Stimulated activated CD8-positive, alpha-beta memory T cell treated with anti-CD3 and anti-CD28 coated beads, Interleukin-2, amount 100 ng/mL, for 48 hours (primary cell): ENCODE measurements at regions not wholly inside any gene's neighbourhood (a gene's known extent, or its start where the extent isn't known, plus 50 kb on each side); places are given as distances from the start of the nearest gene placed in this dataset.

Experiments
- DNase-seq, 2 donors: peaks; one replicate each; pipeline ENCODE4 v3.0.0-alpha.2; 2020; ENCODE audit warnings: low read depth in 2 of 2

- DNase-seq, result no peak
Observed at GRCh38 chr2:611519-611918, 65.7 kb downstream of the TMEM18 start.

- DNase-seq, result no peak
Observed at GRCh38 chr2:610491-610890, 66.7 kb downstream of the TMEM18 start.

- DNase-seq, result no peak
Observed at GRCh38 chr2:609881-610280, 67.3 kb downstream of the TMEM18 start.

- no peak for DNase-seq
Observed at GRCh38 chr2:609449-609848, 67.8 kb downstream of the TMEM18 start.

- no peak for DNase-seq
Observed at GRCh38 chr2:608711-609110, 68.5 kb downstream of the TMEM18 start.

GRCh38 chr2:608297-608696 lies 68.9 kb downstream of the TMEM18 start:
- no peak for DNase-seq

- no peak for DNase-seq
Observed at GRCh38 chr2:607709-608108, 69.5 kb downstream of the TMEM18 start.

GRCh38 chr2:607172-607571 lies 70.0 kb downstream of the TMEM18 start:
- DNase-seq, result no peak

GRCh38 chr2:605674-606608 lies 71.3 kb downstream of the TMEM18 start:
- DNase-seq, result no peak

- DNase-seq, result no peak
Observed at GRCh38 chr2:604854-605524, 72.2 kb downstream of the TMEM18 start.

GRCh38 chr2:604385-604784 lies 72.8 kb downstream of the TMEM18 start:
- no peak for DNase-seq

GRCh38 chr2:603869-604268 lies 73.3 kb downstream of the TMEM18 start:
- no peak for DNase-seq

GRCh38 chr2:603427-603826 lies 73.8 kb downstream of the TMEM18 start:
- no peak for DNase-seq

GRCh38 chr2:602571-603359 lies 74.4 kb downstream of the TMEM18 start:
- no peak for DNase-seq

GRCh38 chr2:601806-602455 lies 75.3 kb downstream of the TMEM18 start:
- DNase-seq, result no peak

GRCh38 chr2:601387-601698 lies 75.9 kb downstream of the TMEM18 start:
- no peak for DNase-seq

GRCh38 chr2:600542-601386 lies 76.4 kb downstream of the TMEM18 start:
- no peak for DNase-seq

- no peak for DNase-seq
Observed at GRCh38 chr2:599601-600000, 77.6 kb downstream of the TMEM18 start.

GRCh38 chr2:598058-598802 lies 79.0 kb downstream of the TMEM18 start:
- no peak for DNase-seq

- DNase-seq, result no peak
Observed at GRCh38 chr2:595831-596592, 81.2 kb downstream of the TMEM18 start.
